ENCODE measurements at regions not wholly inside any gene's neighbourhood (a gene's known extent, or its start where the extent isn't known, plus 50 kb on each side); places are given as distances from the start of the nearest gene placed in this dataset.
"Not testable (repeated sequence)": the region's sequence is repeated elsewhere in the genome, so short reads cannot be mapped to it uniquely, and the experiment has no call there.

DNA sequence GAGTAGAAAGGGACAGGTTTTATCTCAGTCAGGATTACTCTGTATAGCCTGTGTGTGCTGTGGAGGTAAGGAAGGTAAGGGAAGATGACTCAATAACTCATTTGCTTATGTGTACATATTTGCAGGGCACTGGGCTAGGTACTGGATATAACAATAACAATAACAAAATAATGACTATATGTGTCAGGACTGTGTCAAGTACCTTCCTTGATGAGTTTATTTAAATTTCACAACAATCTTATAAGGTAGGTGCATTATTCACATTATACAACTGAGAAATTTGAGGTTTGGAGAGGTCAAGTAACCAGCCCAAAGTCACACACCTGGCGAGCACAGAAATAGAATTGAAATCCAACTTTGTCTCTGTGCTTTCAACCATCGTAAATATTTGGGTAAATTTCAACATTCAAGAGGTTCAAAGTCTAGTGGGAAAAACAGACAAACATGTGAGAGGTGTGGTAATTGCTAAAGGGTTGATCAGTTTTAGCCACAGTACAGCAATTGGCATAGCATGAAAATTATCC lies 131.8 kb downstream of the APIP start:
- Histone ChIP-seq H3K4me3 (no peak overlapping the region), H3K36me3 (ENCODE audit: insufficient read depth in 1 of 2, low read depth in 1 of 2) (no peaks in the 10 kb centered on the region), H3K9me3 (no peaks in the 10 kb centered on the region), H3K27me3 (ENCODE audit: insufficient read depth in 3 of 3, low read length in 2 of 3) (no peaks in the 10 kb centered on the region), H3K4me1 (no peaks in the 10 kb centered on the region), H3K27ac (no peak overlapping the region)
- WGBS, 3 donors, result 60 to 86% (median 61%) methylated on average over 2 of the region's 2 CpGs
- ATAC-seq (no peak), DNase-seq (no peak)
- TF ChIP-seq, protein P1, sequence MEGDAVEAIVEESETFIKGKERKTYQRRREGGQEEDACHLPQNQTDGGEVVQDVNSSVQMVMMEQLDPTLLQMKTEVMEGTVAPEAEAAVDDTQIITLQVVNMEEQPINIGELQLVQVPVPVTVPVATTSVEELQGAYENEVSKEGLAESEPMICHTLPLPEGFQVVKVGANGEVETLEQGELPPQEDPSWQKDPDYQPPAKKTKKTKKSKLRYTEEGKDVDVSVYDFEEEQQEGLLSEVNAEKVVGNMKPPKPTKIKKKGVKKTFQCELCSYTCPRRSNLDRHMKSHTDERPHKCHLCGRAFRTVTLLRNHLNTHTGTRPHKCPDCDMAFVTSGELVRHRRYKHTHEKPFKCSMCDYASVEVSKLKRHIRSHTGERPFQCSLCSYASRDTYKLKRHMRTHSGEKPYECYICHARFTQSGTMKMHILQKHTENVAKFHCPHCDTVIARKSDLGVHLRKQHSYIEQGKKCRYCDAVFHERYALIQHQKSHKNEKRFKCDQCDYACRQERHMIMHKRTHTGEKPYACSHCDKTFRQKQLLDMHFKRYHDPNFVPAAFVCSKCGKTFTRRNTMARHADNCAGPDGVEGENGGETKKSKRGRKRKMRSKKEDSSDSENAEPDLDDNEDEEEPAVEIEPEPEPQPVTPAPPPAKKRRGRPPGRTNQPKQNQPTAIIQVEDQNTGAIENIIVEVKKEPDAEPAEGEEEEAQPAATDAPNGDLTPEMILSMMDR (IDR thresholded peaks at IDR 0.05), result no peak
- intact Hi-C loops (cut with DNase I), result no loop called here

GRCh38 chr11:34783816-34784317 lies 132.3 kb downstream of the APIP start:
- ATAC-seq (no peak), DNase-seq (no peak)
- Histone ChIP-seq H3K4me3 (no peak overlapping the region), H3K36me3 (ENCODE audit: insufficient read depth in 1 of 2, low read depth in 1 of 2) (no peaks in the 10 kb centered on the region), H3K27me3 (ENCODE audit: insufficient read depth in 3 of 3, low read length in 2 of 3) (no peaks in the 10 kb centered on the region), H3K27ac (no peak overlapping the region), H3K4me1 (no peaks in the 10 kb centered on the region), H3K9me3 (no peaks in the 10 kb centered on the region)
- intact Hi-C loops (cut with DNase I), result no loop called here
- TF ChIP-seq, protein P1 (IDR thresholded peaks at IDR 0.05), result no peak
- 88 to 95% (median 89%) methylated on average over 3 of the region's 3 CpGs for WGBS, 3 donors

DNA sequence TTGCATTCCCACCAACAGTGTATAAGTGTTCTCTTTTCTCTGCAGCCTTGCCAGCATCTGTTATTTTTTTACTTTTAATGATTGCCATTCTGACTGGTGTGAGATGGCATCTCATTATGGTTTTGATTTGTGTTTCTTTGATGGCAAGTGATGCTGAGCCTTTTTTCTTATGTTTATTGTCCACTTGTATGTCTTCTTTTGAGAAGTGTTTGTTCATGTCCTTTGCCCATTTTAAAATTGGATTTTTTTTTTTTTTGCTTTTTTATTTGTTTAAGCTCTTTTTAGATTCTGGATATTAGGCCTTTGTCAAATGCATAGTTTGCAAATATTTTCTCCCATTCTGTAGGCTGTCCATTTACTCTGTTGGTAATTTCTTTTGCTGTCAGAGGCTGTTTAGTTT lies 134.4 kb downstream of the APIP start:
- H3K9me3 ChIP-seq; ATAC-seq; H3K27ac ChIP-seq; H3K27me3 ChIP-seq (ENCODE audit: insufficient read depth in 3 of 3, low read length in 2 of 3); H3K36me3 ChIP-seq (ENCODE audit: insufficient read depth in 1 of 2, low read depth in 1 of 2); DNase-seq; H3K4me3 ChIP-seq; H3K4me1 ChIP-seq; intact Hi-C loops (cut with DNase I): not testable (repeated sequence)

DNA sequence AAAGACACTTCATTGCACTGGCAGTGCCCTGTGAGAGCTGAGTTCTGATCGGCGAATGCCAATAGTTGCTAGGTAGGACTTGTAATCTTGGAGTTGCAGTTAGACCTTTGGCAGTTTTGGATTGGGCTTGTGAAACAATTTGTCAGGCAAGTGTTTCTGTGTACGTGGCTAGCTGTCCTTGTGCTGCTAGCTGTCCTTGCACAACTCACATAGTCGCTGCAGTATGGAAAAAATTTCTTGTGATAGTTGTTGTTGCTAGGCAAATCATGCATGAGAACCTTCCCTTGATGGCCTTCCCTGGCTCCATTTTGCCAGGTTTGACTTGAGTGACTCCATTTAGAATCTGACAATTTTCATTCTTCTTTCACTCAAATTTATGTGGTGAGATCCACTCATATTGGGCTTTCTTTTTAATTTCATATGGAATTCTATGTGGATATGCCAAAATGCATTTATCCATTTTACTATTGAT lies 140.7 kb downstream of the APIP start:
- intact Hi-C loops (cut with DNase I), result no loop called here
- TF ChIP-seq, protein P1 (IDR thresholded peaks at IDR 0.05), result no peak
- Histone ChIP-seq H3K4me3 (no peak overlapping the region), H3K4me1 (no peaks in the 10 kb centered on the region), H3K27me3 (ENCODE audit: insufficient read depth in 3 of 3, low read length in 2 of 3) (no peaks in the 10 kb centered on the region), H3K9me3 (no peaks in the 10 kb centered on the region), H3K27ac (no peak overlapping the region), H3K36me3 (ENCODE audit: insufficient read depth in 1 of 2, low read depth in 1 of 2) (no peaks in the 10 kb centered on the region)
- 79 to 82% (median 80%) methylated on average over 4 of the region's 4 CpGs for WGBS, 3 donors
- DNase-seq, result no peak
- ATAC-seq, result no peak

DNA sequence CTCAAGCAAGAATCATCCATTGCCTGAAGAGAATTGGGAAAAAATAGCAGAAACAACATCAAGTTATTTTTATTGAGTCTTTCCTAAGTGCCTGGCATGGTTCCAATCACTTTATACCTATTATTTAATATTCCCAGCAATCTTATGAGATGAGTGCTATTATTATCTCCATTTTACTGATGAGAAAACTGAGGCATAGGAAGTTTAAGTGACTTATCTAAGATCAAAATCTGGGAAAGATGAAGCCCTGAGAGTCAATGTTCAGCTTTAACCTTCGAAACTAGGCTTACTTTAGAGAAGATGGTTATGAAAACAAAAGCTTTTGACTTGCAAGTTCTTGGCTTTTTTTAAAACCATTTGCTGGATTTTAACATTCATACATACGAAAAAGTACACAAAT lies 141.6 kb downstream of the APIP start:
- Histone ChIP-seq H3K36me3 (ENCODE audit: insufficient read depth in 1 of 2, low read depth in 1 of 2) (no peaks in the 10 kb centered on the region), H3K4me3 (no peak overlapping the region), H3K27me3 (ENCODE audit: insufficient read depth in 3 of 3, low read length in 2 of 3) (no peaks in the 10 kb centered on the region), H3K27ac (no peak overlapping the region), H3K9me3 (no peaks in the 10 kb centered on the region), H3K4me1 (no peaks in the 10 kb centered on the region)
- intact Hi-C loops (cut with DNase I), result no loop called here
- DNase-seq (no peak), ATAC-seq (no peak)
- 68 to 72% (median 71%) methylated on average over 2 of the region's 2 CpGs for WGBS, 3 donors
- TF ChIP-seq, protein P1 (IDR thresholded peaks at IDR 0.05), result no peak

Data from psoas muscle (tissue), 7 donors.